ENCODE measurements at regions not wholly inside any gene's neighbourhood (a gene's known extent, or its start where the extent isn't known, plus 50 kb on each side); places are given as distances from the start of the nearest gene placed in this dataset.

DNA sequence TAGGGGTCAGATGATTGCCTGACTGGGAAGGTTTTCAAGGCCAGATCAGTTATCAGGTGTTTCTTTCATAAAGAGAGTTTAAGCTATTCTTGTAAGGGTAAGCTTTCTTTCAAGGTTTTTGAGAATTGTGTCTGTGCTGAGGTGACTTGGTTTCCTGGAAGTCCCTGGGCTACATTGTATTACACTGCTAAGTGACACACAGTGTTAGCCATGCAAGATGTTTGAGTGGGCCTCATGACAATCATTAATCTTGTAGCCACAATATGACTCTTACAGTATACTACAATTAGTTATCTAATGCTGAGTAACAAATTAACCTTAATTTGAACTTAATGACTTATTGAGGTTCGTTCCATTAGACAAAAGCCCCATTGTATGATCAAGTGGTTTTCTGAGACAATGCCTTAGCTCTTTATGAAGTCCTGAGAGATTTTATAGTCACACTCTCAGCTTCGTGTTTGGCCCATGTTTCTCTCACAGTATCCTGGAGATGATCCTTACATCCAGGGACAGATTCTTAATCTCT is 186.7 kb downstream of the RPS12 start:
- ATAC-seq (replicated peaks; ENCODE audit: extremely low read depth, poor library complexity, severe bottlenecking): no peak

DNA sequence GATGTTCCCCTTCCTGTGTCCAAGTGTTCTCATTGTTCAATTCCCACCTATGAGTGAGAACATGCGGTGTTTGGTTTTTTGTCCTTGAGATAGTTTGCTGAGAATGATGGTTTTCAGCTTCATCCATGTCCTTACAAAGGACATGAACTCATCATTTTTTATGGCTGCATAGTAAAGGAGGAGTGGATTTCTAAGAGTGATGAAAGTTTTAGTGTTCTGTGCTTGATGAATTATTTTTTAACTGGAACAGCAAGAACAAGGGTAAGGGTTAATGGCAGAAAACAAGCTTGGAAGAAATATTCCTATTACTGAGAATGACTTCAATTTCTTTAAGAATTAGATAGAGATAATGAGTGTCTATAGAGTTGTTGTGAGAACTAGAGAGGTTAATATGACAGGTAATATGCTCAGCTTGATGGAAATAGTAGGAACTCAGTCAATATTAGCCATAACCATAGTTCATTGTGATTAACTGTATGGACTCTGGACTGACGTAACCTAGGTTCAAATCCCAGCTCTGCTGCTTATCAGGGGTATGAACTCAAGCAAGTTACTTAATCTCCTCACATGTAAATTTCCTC is 190.0 kb downstream of the RPS12 start:
- Mint-ChIP-seq H3K36me3 (ENCODE audit: insufficient read depth) (no peaks in the 10 kb centered on the region), H3K27ac (ENCODE audit: low read depth) (no peak overlapping the region), H3K4me3 (no peak overlapping the region), H3K9me3 (no peaks in the 10 kb centered on the region), H3K4me1 (no peaks in the 10 kb centered on the region), H3K27me3 (no peaks in the 10 kb centered on the region)
- no peak for ATAC-seq (replicated peaks; ENCODE audit: extremely low read depth, poor library complexity, severe bottlenecking)
- no peak for DNase-seq (ENCODE audit: low spot score in 2 of 2)

More for the DNA sequence above, 186.7 kb downstream of the RPS12 start:
- Mint-ChIP-seq H3K4me1 (no peaks in the 10 kb centered on the region), H3K4me3 (no peak overlapping the region), H3K27ac (ENCODE audit: low read depth) (no peak overlapping the region), H3K27me3 (no peaks in the 10 kb centered on the region), H3K9me3 (no peaks in the 10 kb centered on the region), H3K36me3 (ENCODE audit: insufficient read depth) (no peaks in the 10 kb centered on the region)
- DNase-seq (ENCODE audit: low spot score in 2 of 2): no peak

GRCh38 chr6:133012774-133013173 is 198.4 kb downstream of the RPS12 start:
- Mint-ChIP-seq H3K27ac (ENCODE audit: low read depth) (no peak overlapping the region), H3K27me3 (peaks cover 15% of the 10 kb centered on the region), H3K36me3 (ENCODE audit: insufficient read depth) (no peaks in the 10 kb centered on the region), H3K4me1 (no peaks in the 10 kb centered on the region), H3K4me3 (no peak overlapping the region), H3K9me3 (no peaks in the 10 kb centered on the region)
- DNase-seq (ENCODE audit: low spot score in 2 of 2) (no peak), ATAC-seq (replicated peaks; ENCODE audit: extremely low read depth, poor library complexity, severe bottlenecking) (no peak)

- DNase-seq (ENCODE audit: low spot score in 2 of 2) (no peak), ATAC-seq (replicated peaks; ENCODE audit: extremely low read depth, poor library complexity, severe bottlenecking) (no peak)
- Mint-ChIP-seq H3K4me3 (no peak overlapping the region), H3K27ac (ENCODE audit: low read depth) (no peak overlapping the region), H3K4me1 (no peaks in the 10 kb centered on the region), H3K9me3 (no peaks in the 10 kb centered on the region), H3K27me3 (peaks cover 16% of the 10 kb centered on the region), H3K36me3 (ENCODE audit: insufficient read depth) (no peaks in the 10 kb centered on the region)
These were observed 202.3 kb downstream of the RPS12 start for GRCh38 chr6:133016631-133017030.

GRCh38 chr6:133017581-133017980 is 203.2 kb downstream of the RPS12 start:
- DNase-seq (ENCODE audit: low spot score in 2 of 2) (no peak), ATAC-seq (replicated peaks; ENCODE audit: extremely low read depth, poor library complexity, severe bottlenecking) (no peak)
- Mint-ChIP-seq H3K27me3 (peaks cover 16% of the 10 kb centered on the region), H3K27ac (ENCODE audit: low read depth) (no peak overlapping the region), H3K4me3 (no peak overlapping the region), H3K36me3 (ENCODE audit: insufficient read depth) (no peaks in the 10 kb centered on the region), H3K9me3 (no peaks in the 10 kb centered on the region), H3K4me1 (no peaks in the 10 kb centered on the region)

DNA sequence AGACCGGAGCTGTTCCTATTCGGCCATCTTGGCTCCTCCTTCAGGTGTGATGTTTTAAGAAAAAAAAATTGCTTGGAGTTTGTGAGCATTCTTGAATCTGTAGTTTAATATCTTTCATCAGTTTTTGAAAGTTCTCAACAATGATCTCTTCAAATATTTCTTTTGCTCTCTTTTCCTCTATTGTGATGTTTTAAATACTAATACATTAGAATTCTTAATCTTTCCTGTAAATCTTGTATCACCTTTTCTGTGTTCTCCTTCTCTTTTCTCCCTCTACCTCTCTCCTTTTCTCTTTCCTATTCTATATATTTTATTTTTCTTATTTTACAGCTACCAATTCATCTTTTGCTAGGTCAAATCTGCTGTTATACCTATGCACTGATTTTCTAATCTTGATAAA is 212.3 kb downstream of the RPS12 start:
- Mint-ChIP-seq H3K27me3 (peaks cover 5% of the 10 kb centered on the region), H3K4me3 (no peak overlapping the region), H3K4me1 (no peaks in the 10 kb centered on the region), H3K36me3 (ENCODE audit: insufficient read depth) (no peaks in the 10 kb centered on the region), H3K9me3 (no peaks in the 10 kb centered on the region), H3K27ac (ENCODE audit: low read depth) (no peak overlapping the region)
- ATAC-seq (replicated peaks; ENCODE audit: extremely low read depth, poor library complexity, severe bottlenecking) (no peak), DNase-seq (ENCODE audit: low spot score in 2 of 2) (no peak)

DNA sequence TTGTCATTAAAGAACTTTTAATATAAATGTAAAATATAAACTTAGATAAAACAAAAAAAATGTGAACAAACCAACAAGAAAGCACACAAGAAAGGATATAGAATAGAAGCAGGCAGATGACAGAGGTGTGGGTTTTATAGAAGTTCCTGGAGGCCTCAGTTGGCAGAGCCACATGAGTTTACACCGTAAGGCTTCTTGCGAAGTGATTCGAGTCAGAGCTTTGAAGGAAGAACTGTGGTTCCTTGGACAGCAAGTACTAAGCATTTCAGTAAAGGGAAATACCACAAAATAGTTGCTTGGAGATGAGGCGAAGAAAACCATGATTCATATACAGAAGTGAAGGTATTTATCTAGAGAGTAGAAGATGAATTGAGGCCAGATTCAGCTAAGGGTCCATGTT is 207.9 kb upstream of the EYA4 start:
- Mint-ChIP-seq H3K9me3 (peaks cover 6% of the 10 kb centered on the region), H3K36me3 (ENCODE audit: insufficient read depth) (no peaks in the 10 kb centered on the region), H3K4me3 (no peak overlapping the region), H3K27ac (ENCODE audit: low read depth) (no peak overlapping the region), H3K4me1 (no peaks in the 10 kb centered on the region), H3K27me3 (peaks cover 11% of the 10 kb centered on the region)
- DNase-seq (ENCODE audit: low spot score in 2 of 2): no peak
- no peak for ATAC-seq (replicated peaks; ENCODE audit: extremely low read depth, poor library complexity, severe bottlenecking)

DNA sequence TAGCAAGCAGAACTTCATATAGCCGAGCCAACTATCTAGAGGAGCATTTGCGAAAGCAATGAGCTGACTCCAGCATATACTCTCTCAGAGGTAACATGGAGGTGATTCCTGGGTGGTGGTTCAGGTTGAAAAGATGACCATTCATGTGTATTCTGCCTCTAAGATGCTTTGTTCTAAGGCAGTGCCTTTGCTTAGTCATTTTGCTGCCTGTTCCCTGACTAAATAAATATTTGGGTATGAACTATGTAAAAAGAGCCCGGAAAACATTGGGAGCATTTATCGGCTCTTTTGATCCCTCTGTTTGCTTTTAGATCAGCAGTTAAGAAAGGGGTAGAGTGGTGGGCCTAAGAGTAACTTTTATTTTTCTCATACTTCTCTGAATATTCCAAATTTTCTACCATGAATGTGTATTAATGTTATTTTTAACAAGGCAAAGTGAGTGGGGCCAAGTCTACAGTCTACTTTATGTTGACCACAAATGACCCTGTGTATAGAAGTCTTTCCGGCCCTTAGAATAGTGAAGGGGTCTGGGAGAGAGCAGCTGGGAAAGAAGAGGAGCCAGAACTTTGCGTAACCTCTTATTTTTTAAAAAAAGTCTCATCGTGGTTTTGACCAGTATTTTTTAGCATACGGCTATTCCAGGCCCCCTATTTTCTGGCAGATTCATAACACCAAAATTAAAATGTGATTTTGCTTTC is 206.5 kb upstream of the EYA4 start:
- Mint-ChIP-seq H3K4me1 (no peaks in the 10 kb centered on the region), H3K9me3 (peaks cover 6% of the 10 kb centered on the region), H3K27ac (ENCODE audit: low read depth) (no peak overlapping the region), H3K27me3 (peaks cover 11% of the 10 kb centered on the region), H3K36me3 (ENCODE audit: insufficient read depth) (no peaks in the 10 kb centered on the region), H3K4me3 (no peak overlapping the region)
- no peak for DNase-seq (ENCODE audit: low spot score in 2 of 2)
- no peak for ATAC-seq (replicated peaks; ENCODE audit: extremely low read depth, poor library complexity, severe bottlenecking)

DNA sequence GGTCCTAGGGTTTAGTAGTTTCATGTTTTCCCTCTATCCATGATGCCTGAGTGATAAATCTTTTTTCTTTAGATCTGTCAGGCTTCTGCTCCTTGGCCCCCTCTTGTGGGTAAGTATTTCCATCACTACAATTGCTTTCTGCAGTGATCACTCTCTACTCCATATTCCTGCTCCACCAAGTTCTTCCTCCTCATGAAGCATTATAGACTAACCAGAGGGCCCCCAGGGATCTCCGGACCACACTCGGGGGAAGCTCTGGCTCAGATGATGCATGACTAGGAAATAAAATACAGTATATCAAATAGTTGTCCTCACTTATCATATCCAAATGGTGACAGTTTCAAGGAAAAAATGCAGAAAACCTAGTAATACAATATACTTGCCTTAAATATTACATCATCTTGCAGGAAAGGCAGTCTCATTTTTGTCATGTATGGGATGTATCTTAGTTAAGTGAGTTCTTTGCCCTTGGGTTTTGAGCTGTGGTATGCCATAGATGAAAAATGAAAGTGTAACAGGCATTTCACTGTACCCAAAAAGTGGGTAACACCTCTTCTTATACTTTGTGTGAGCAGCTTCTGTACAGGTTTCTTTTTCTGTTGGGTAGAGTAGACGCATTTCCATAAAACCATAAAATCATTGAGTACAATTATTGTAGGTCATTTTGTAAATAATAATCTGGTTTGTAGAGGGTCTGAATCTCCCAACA is 200.9 kb upstream of the EYA4 start:
- no peaks in the 10 kb centered on the region for H3K9me3 Mint-ChIP-seq
- no peak overlapping the region for H3K27ac Mint-ChIP-seq (ENCODE audit: low read depth)
- no peaks in the 10 kb centered on the region for H3K36me3 Mint-ChIP-seq (ENCODE audit: insufficient read depth)
- H3K4me3 Mint-ChIP-seq: no peak overlapping the region
- no peak for ATAC-seq (replicated peaks; ENCODE audit: extremely low read depth, poor library complexity, severe bottlenecking)
- H3K4me1 Mint-ChIP-seq: no peaks in the 10 kb centered on the region
- no peak for DNase-seq (ENCODE audit: low spot score in 2 of 2)
- no peaks in the 10 kb centered on the region for H3K27me3 Mint-ChIP-seq

- DNase-seq (ENCODE audit: low spot score in 2 of 2): no peak
- no peaks in the 10 kb centered on the region for H3K36me3 Mint-ChIP-seq (ENCODE audit: insufficient read depth)
- H3K27me3 Mint-ChIP-seq: no peaks in the 10 kb centered on the region
- H3K27ac Mint-ChIP-seq (ENCODE audit: low read depth): no peak overlapping the region
- H3K4me1 Mint-ChIP-seq: no peaks in the 10 kb centered on the region
- ATAC-seq (replicated peaks; ENCODE audit: extremely low read depth, poor library complexity, severe bottlenecking): no peak
- no peaks in the 10 kb centered on the region for H3K9me3 Mint-ChIP-seq
- no peak overlapping the region for H3K4me3 Mint-ChIP-seq
These were observed 200.2 kb upstream of the EYA4 start for GRCh38 chr6:133040803-133041419.

DNA sequence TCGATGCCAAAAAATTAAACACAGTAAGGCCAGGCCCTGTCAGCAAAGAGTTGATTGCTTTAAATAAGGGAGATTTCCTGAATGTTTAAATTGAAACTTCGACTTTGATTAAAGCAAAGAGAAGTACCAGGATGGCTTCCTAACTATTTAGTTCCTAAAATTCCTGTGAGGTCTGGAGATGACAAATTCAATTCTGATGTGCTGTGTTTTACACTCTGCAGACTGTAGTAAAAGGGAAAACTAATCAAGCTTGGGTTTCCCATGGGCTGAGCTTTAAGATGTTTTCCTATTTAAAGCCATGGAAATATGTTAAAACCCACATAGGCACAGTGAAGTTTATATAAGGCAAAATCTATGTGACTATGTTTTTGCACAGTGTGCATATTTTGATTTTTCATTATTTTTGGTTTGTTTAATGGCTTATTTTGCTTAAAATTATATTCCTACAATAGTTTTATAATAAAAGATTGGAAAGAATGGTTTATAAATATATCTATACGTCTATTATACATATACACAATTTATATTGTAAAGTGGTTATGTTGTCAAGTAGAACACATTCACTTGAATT is 198.5 kb upstream of the EYA4 start:
- Mint-ChIP-seq H3K9me3 (no peaks in the 10 kb centered on the region), H3K36me3 (ENCODE audit: insufficient read depth) (no peaks in the 10 kb centered on the region), H3K27ac (ENCODE audit: low read depth) (no peak overlapping the region), H3K27me3 (no peaks in the 10 kb centered on the region), H3K4me3 (no peak overlapping the region), H3K4me1 (no peaks in the 10 kb centered on the region)
- no peak for DNase-seq (ENCODE audit: low spot score in 2 of 2)
- ATAC-seq (replicated peaks; ENCODE audit: extremely low read depth, poor library complexity, severe bottlenecking): no peak

GRCh38 chr6:133046576-133046975 is 194.6 kb upstream of the EYA4 start:
- ATAC-seq (replicated peaks; ENCODE audit: extremely low read depth, poor library complexity, severe bottlenecking) (no peak), DNase-seq (ENCODE audit: low spot score in 2 of 2) (no peak)
- Mint-ChIP-seq H3K4me3 (no peak overlapping the region), H3K27me3 (peaks cover 2% of the 10 kb centered on the region), H3K36me3 (ENCODE audit: insufficient read depth) (no peaks in the 10 kb centered on the region), H3K27ac (ENCODE audit: low read depth) (no peak overlapping the region), H3K9me3 (no peaks in the 10 kb centered on the region), H3K4me1 (no peaks in the 10 kb centered on the region)

Data from central memory CD8-positive, alpha-beta T cell (primary cell).